Hematopoietic multipotent progenitor cell treated with erythropoietin and hydrocortisone succinate and interleukin-3 and kit ligand, for 4 days (in vitro differentiated cells): ENCODE measurements at regions not wholly inside any gene's neighbourhood (a gene's known extent, or its start where the extent isn't known, plus 50 kb on each side); places are given as distances from the start of the nearest gene placed in this dataset.
"Not testable (repeated sequence)": the region's sequence is repeated elsewhere in the genome, so short reads cannot be mapped to it uniquely, and the experiment has no call there.

Experiments used
- DNase-seq: peaks from one replicate; pipeline ENCODE4 v3.0.0-alpha.2; 2015

DNA sequence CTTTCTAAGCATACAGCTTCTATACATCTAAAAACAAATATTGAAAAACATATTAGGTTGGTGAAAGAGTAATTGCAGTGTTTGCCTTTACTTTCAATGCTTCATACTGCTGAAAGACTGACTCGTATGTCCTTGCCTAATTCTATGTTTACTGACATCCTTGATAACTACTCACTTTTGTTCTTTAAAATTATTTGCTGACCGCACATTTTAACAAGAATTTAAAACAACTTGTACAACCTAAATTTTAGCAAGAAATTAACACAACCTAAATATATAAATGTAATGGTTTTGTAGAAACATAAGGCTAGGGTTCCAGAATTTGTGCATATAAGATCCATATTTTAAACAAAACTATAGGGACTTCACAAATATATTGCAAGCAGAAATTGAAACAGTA lies 640.2 kb upstream of the MMS22L start:
- no peak for DNase-seq

DNA sequence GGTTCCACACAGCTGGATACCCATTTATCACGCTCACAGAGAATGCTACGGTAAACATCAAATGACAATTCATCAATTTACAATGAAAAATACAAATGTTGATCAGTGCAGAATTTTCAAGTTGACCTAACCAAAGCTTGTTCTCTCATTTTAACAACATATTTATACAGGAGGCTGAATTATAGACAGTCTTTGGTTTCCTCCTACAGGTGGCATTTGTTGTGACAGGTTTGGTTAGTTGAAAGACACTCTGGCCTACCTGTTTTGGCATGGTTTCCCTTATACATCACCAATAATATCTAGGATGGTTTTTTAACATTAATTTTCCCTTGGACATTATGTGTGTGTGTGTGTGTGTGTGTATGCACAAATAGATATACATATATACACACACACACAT lies 642.5 kb upstream of the MMS22L start:
- no peak for DNase-seq

DNA sequence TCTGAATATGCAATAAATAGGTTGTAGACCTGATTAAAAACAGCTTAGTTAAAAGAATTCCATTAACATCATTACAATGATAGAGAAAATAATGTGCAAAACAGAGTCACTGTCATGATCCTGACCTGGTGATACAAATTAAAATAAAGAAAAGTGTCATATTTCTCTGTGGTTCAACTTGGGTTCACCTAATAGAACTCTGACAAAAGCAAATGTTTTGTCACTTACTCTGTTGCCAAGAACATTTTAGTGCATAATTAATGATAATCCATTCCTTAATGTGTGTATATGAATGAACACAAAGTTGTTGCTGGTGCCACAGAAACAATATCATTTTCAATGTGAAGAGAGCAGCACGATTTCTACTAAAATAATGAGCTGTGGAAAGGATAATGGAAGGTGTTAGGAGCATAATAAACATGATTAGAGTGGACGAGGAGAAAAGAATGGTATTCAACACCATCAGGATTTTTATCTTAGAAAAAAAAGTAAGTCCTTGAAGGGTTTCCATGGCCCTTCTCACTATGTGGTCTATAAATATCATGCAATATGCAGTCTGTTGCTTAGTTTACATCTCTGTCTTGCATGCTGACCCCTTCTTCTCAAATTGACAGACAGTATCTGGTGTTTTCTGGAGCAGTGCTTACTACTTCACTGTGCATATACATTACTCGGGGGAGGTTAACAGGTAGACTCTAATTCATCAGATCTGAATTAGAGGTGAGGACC lies 656.6 kb upstream of the MMS22L start:
- no peak for DNase-seq

DNA sequence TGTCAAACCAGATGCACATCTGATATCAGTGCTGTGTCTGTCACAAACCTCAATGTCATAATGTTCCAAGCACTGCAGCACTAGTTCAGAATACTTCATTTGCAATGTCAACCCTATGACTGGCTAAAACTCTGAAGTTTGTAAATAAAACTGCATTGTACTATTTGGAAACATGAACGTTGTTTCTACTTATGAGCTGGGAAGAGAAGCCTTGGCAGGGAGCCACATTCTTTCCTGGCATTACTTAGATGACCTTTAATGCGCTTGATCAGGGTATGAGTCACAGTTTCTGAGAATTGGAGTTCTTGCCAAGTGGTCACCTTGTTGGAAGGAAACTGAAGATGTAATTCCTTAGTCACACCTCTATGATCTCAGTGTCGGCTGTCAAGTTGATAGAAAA lies 664.8 kb upstream of the MMS22L start:
- no peak for DNase-seq

DNA sequence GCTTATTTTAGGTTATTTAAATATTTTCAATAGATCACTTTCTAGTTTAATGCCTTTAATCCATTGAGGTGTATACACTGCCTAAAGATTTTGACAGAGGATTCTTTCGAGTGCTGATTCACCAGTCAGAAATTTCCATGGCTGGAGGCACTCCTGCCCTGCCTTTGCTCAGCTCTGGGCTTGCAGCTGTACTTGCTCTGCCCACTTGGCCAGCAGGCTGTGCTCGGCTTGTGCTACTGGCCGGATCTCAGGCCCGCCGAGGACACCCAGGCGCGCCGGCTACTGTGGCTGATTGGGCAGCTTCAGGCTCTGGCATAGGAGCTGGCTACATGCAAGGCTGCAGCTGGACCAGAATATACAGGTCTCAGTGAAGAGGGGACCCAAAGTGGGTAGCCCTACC lies 675.1 kb upstream of the MMS22L start:
- DNase-seq: no peak

DNA sequence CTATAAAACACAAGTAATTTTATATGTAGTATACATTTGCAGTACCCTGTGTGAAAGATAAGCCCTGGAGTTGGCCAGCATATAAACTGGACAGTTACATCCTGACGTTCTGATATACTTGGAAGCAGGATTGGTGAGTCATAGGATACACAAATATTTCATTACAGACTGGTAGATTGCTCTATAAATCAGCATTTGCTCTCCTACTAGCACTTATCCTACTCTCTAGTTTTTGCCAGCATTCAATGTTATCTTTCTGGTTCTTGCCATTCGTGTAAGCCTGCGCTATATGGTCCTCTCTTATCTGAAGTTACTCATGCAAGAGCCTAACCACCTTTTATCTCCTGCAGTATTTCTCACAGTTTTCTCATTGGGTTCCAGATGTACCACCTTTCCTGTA lies 680.2 kb upstream of the MMS22L start:
- DNase-seq: no peak

DNA sequence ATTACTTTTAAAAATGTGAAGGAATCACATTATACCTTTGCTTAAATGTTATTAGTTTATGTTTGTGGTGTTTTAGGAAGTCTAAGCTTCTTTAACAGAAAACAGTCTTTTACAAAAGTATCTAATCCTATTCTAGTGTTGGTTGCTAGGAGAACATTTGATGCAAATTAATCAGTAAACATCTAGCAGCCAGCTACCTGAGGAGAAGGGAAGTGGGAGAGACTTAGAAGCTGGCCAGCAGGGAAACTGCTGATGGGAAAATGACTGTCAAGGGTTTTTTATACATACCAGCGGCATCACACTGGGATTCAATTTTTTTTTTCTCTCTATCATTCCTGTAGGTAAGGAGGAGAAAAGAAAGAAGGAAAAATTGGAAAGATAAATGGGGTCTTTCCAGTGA lies 686.0 kb upstream of the MMS22L start:
- no peak for DNase-seq

DNA sequence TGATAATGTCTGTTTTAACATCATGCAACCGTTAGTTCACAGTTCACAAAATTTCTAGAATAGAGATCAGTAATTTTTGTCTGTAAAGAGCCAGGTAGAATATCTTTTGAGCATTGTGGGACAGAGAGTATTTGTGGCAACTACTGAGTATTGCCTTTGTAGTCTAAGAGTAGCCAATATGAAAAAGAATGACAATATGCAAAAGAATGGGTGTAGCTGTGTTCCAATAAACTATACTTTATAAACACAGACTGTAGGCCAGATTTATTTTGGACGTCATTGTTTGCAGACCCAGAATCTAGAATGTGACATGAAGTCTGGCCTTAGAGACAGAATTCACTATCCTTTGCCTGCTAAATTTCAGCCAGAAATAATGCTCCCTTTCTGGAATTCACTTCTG lies 694.1 kb upstream of the MMS22L start:
- DNase-seq: no peak

DNA sequence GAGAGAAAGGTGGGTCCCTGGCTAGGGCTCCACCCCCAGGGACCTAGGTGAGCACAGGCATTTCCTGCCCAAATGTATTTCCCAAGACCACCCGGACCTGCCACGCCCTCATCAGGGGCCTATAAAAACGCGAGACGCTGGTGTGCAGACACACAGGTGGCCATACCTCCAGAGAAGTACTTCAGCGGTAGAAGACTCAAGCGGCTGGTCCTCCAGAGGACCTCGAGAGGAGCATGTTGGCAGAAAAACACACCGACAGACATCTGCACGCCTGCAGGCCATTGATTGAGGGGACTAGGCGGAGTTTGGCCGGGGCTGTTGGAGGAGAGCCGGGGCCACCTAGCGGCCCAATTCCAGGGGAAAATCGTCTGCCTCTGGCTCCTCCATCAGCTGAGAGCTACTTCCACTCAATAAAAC lies 695.8 kb upstream of the MMS22L start:
- peak; percentile 1 for DNase-seq

DNA sequence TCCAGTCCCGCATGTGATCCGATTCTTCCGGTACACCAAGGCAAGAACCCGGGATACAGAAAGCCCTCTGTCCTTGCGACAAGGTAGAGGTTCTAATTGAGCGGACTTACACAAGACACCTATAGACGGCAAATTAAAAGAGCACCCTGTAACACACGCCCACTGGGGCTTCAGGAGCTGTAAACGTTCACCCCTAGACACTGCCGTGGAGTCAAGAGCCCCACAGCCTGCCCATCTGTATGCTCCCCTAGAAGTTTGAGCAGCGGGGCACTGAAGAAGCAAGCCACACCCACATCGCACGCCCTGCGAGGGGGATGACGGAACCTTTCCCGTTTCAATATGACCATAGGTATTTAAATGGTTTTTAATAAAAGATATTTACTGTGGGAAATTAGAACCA lies 696.3 kb upstream of the MMS22L start:
- DNase-seq: not testable (repeated sequence)

DNA sequence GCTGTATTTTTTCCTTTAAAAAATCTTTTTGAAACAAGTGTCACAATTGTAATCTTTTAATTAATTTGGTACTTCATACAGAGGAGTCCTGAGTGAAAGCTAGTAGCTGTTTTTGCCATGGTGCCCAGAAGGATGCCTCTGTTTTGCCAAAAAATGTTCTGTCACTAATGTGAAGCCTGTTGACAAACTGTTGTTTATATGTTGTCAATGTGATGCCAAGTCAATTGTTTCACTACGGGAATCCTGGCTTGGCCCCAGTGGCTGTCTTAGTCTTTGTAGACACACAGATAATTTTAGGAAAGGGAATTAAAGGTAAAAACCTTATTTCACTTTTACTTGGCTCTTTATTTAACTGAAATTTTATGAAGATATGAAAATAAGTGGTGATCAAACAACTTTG lies 706.4 kb upstream of the MMS22L start:
- no peak for DNase-seq

DNA sequence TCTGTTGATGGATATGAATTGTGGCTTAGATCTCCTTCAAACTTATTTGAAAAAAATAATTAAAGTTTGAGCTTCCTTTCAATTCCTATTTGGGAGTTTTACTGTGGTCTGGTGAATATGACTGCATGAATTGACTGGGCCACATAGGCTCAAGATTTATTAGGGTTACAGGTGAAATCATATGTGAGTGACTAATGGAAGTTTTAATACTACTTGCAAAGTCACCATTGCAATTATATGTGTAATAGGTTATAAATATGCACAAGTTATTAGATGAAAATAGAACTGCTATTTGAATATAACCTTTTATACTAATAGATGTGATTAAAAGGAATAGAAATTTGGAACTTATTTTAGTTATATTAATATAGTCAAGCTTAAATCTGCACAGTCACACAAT lies 712.1 kb upstream of the MMS22L start:
- DNase-seq: no peak

DNA sequence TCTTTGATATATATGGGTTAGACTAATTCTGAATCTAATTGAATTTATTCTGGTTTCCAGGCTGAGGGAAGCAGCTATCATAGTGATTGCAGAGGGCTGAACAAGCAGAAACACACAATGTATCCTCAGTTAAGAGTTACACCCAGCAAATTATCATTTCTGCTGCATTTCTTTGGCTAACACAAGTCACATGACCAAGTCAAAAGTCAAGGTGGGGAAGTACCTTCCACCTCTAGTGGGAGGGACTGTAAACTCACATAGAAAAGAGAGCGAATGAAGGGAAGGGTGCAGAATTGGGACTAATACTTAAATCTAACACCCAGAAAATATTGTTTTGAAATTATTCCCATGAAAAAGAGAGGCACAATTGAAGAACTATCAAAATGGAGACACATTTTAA lies 719.7 kb upstream of the MMS22L start:
- DNase-seq: no peak

DNA sequence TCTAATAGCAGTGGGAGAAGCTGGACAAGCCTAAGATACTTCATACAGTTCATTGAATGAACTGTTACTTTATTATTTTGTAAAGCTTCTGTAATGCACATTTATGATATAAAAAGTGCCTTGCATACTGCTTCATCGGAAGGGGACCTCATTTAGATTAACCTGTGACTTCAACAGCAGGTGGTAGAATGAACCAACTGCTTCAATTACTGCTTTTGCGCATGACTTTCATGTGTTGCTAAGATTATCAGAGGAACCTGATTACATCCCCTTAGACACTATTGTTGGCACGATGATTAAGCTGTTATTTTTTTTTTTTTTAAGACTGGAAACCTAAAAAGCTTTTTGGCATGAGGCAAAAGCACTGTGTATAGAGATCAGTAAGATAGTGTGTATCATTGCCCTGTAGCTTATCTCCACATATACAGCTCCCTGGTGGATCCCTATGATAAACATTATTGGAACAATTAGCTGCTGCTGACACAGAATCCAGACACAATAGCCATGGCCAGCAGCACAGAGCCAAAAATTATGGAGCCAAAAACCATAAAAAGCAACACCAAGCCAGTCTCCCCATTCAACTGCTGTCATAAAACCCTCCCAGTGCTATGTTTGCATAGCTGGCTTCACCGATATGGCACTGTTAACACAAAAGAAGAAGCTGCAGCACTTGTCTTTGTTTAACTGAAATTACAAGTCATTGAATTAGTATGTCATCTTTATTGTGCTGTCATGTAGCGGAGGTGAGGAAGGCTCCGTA lies 731.6 kb upstream of the MMS22L start:
- no peak for DNase-seq

DNA sequence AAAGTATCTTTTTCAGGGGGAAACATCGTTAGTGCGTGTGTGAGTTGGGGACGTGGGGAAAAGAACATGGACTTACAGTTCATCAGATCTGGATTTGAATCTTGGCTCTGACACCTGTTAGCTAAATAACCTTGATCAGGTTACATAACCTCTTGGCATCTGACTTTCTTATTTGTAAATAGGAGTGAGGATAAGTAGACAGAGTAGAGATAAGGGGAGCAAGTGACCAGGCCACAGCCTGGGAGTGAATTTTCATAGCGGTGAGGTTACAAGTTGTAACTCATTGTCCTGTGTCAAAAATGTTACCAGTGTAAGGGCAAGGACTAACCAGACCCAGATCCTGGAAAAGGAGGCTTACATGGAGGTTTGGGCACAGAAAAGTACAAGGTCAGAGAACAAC lies 733.5 kb upstream of the MMS22L start:
- no peak for DNase-seq

DNA sequence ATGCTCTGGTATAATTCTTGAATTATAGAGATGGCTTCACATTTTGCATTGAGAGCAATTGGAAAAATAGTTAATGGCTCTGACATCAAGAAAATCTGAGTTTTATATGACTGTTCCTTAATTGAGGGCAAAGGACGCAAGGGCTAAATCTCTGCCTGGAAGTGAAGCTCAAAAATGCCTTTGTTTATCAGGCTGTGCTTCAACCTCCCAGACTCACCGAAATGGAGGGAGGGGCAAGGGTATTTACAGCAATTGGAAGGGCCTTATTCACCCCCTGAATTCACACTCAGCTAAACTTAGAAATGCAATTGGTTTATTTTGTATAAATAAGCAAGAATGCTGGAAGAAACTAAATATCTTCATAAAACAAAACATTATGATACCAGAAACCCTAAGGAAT lies 737.2 kb upstream of the MMS22L start:
- DNase-seq: no peak

DNA sequence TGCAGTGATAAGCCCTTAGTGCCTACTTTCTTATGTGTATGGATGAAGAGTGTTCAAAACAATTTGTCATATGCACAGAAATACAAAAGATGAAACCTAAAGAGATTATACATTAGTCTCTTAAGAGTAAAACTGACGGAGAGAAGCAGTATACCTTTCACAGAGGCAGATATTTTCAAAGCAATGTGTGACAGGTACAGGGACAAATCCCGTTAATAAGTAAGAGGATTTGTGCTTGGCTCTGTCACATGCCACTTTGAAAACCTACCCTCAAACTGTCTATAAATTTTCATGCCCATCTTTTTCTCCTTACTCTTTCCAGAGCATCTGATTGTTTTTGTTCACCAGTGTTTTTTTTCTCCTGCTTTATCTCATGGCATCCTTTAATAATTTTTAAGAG lies 741.3 kb upstream of the MMS22L start:
- no peak for DNase-seq

DNA sequence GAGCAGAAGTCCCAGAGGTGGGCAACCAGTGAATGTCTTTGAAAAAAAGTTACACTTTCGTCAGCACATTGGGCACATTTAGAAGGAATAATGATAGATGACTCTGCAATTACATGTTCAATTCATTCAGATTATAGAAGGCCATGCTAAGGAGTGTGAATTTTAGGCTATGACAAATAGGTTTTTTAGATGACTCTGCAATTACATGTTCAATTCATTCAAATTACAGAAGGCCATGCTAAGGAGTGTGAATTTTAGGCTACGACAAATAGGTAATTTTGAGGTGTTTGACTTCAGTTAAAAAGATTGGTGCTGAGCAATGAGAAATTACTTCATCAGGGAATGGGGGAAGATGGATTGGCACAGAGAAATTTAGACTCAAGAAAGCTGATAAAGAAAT lies 744.9 kb upstream of the MMS22L start:
- DNase-seq: no peak

DNA sequence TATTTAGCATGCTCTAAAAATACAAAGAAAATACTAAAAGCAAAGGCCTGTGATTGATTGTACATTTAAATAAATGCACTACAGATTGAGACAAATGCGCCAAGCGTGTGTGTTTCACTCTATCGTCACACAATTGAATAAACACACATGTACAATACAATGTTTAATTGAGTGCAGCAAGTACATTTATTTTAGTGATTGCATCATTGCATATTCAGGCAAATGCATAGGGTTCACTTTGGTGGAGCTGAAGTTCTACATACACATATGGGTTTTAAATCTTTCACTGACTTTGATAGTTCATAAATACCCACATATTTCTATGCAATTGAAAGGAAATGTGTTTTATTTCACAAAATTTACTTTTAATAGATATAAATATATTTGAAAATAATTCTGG lies 750.6 kb upstream of the MMS22L start:
- no peak for DNase-seq

DNA sequence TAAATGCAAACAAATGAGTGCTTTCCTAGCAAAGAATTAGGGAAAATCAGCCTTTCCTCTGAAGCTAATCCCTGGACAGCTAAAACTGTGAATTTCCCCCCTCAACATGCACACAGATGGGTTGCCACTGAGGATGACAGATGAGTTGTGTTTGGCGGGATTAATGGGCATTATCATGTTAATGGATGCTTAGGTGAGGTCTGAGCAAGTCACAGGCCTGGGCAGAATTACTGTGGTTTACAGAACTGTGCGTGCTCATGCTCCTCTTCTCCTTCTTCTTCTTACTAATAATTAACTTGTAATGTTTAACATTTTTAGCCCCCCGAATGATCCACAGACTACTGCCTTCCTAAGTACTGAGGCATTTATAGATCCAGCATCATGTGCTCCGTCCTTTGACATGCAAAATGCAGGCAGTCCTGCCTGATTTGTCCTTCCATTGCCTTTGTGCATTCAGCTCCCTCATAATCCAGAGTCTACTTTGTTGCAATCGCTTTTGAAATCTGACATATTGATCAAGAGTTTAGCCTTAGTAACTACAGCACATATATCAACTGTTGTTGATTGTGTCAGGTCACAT lies 753.4 kb upstream of the MMS22L start:
- no peak for DNase-seq

DNA sequence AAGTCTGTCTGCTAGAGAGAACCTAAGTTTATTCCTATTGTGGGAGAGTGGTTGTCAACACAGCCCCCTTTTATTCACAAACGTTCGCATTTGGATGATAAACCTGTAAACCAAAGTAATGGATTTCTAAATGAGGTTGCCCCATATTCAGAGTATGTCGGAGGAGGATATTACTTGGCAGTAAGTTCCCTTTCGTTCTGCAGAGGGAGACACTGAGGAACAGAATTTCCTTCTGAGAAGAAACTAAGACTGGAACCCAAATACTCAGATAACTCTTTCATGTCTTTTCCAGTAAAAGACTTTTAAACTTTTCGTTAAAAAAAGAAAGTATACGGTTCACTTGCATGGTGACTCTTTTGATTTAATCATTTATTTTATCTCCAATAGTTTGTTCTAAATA lies 754.6 kb upstream of the MMS22L start:
- DNase-seq: no peak

DNA sequence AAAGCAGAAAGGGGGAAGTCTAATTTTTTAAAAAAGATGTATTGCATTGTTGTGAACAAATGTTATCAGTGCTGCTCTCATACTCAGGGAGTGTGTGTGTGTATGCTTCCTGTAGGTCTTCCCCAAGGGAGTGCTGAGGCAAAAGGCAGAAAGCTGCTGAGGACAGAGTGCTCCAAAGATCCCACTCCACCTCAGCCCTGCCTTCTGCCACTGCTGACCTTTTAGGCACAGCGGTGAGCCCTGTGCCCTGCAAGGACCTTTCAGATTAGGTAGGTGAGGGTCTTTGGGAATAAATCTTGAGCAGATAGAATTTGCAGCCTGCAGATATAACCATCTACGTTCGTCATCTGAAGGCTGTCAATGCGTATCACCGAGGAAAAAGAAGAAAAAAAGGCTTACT lies 756.4 kb upstream of the MMS22L start:
- DNase-seq: no peak

DNA sequence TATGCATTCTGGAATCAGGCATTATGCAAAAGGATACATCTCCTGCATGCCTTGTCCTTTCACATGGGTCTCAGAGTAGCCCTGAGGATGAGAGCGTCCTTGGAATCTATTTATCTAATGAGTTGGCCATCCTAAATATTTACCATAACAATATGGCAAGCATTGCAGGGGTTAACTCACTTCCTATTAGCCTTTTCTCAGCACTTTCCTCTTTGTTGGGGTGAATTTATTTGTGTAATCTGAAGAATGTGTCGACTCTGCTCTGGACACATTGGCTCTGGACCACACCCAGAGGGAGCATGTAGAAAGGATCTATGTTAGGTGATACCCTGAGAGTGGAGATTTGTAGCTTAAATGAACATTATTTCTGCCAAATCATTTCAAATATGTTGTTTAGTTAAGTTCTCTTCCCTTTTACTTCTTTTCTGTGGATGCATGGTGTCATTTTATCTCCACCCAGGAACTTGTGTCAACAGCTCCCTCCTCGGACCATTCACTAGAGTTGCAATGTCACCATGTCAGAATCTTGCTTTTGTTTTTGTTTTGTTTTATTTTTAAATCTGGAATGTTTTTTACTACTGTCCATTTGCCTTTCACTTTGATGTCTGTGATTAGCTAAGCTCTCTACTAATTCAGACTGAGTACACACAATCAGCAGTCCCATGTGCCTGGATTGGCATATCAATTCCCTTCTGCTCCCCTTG lies 757.0 kb upstream of the MMS22L start:
- no peak for DNase-seq

DNA sequence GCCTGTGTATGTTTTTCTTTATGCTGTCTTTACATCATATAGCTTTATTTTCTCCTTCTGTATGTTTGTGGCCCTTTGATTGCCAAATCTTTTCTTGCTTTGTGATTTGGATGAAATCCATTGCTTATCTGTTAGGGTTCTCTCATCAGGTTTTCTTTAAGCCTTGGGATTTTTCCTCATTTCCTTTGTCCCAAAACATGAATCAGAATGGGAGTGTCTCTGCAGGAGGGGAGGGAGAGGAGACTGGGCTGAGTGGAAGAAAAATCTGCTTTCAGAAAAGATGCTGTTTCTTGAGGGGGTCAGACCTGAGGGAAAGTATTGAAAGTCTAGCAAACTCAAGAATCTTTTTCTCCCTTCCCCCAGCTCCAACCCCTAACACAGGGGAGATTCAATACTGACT lies 758.0 kb upstream of the MMS22L start:
- DNase-seq: no peak
